AG09309 (cell line): ENCODE measurements at regions not wholly inside any gene's neighbourhood (a gene's known extent, or its start where the extent isn't known, plus 50 kb on each side); places are given as distances from the start of the nearest gene placed in this dataset.

Source experiments
- DNase-seq: peaks from one replicate; pipeline ENCODE4 v3.0.0-alpha.2; 2010; ENCODE audit warnings: low read depth
- H3K4me3 ChIP-seq: 2 replicates; pipeline ENCODE4 v1.5.1; 2011; ENCODE audit warnings: mild to moderate bottlenecking, low read depth, low read length, moderate library complexity; ENCODE audit not compliant: control insufficient read depth
- CTCF ChIP-seq: IDR thresholded peaks from 2 replicates; pipeline ENCODE4 v1.5.1; 2011; ENCODE audit warnings: mild to moderate bottlenecking, low read depth, low read length, inconsistent platforms; ENCODE audit not compliant: insufficient read depth, control insufficient read depth; ENCODE audit errors: missing control alignments

DNA sequence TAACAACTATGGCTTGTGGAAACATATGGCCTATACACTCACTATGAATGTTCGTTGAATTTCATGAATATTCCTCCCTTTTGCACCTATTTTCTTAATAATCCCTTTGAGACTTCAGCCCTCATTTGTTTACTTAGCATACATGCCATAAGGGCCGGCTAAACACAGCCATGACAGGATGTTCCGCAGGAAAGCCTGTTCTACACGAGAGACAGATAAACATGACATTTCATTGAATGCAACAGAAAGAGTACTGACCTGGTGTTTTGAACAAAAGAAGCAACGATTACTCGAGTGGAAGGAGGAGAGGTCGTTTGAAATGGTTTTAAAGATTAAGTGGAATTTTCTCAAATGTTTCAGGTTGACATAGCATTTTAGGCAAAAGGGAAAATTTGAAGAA is 459.5 kb upstream of the CXADR start:
- no peak overlapping the region for H3K4me3 ChIP-seq
- DNase-seq, result no peak
- TF ChIP-seq CTCF, result no peak

GRCh38 chr21:17059936-17060335 is 452.9 kb upstream of the CXADR start:
- no peak for TF ChIP-seq CTCF
- DNase-seq, result no peak
- H3K4me3 ChIP-seq, result no peak overlapping the region

GRCh38 chr21:17066006-17066405 is 446.8 kb upstream of the CXADR start:
- no peak overlapping the region for H3K4me3 ChIP-seq
- no peak for TF ChIP-seq CTCF
- DNase-seq, result no peak

DNA sequence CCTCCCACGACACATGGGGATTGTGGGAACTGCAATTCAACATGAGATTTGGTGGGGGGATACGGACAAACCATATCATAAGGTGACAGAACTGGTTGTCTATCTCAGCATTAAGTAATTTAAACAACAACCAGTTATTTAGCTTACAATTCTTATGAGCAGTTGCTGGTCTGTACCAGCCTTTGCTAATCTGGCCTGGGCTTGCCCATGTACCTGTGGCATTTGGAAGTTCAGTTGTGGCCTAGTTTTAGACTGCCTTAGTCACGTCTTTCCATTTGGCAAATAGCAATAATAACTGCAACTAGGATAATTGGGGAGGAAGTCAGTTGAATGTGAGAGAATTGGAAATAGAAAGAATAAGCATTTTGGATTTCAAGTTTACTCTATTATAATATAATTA is 441.8 kb upstream of the CXADR start:
- no peak for TF ChIP-seq CTCF
- no peak for DNase-seq
- no peak overlapping the region for H3K4me3 ChIP-seq

GRCh38 chr21:17081193-17081592 is 431.6 kb upstream of the CXADR start:
- H3K4me3 ChIP-seq, result no peak overlapping the region
- DNase-seq, result no peak
- TF ChIP-seq CTCF, result no peak

GRCh38 chr21:17082843-17083483 is 429.9 kb upstream of the CXADR start:
- DNase-seq, result no peak
- H3K4me3 ChIP-seq, result no peak overlapping the region
- no peak for TF ChIP-seq CTCF

GRCh38 chr21:17085707-17086106 is 427.1 kb upstream of the CXADR start:
- no peak for TF ChIP-seq CTCF
- H3K4me3 ChIP-seq, result no peak overlapping the region
- DNase-seq, result no peak
